Choroid plexus epithelial cell (primary cell): ENCODE measurements at regions not wholly inside any gene's neighbourhood (a gene's known extent, or its start where the extent isn't known, plus 50 kb on each side); places are given as distances from the start of the nearest gene placed in this dataset.

ENCODE experiments used
- DNase-seq: peaks from one replicate; pipeline ENCODE4 v3.0.0-alpha.2; 2010; ENCODE audit warnings: low read depth
- H3K4me3 ChIP-seq: 2 replicates; pipeline ENCODE4 v1.5.1; 2011; ENCODE audit warnings: low read depth, mild to moderate bottlenecking, control low read depth, low read length, moderate library complexity
- TF ChIP-seq, protein P1 (sequence below): conservative IDR thresholded peaks from 2 replicates; pipeline ENCODE4 v1.5.1; 2011; ENCODE audit warnings: low read depth, mild to moderate bottlenecking, control low read depth, inconsistent platforms, low read length, moderate library complexity

DNA sequence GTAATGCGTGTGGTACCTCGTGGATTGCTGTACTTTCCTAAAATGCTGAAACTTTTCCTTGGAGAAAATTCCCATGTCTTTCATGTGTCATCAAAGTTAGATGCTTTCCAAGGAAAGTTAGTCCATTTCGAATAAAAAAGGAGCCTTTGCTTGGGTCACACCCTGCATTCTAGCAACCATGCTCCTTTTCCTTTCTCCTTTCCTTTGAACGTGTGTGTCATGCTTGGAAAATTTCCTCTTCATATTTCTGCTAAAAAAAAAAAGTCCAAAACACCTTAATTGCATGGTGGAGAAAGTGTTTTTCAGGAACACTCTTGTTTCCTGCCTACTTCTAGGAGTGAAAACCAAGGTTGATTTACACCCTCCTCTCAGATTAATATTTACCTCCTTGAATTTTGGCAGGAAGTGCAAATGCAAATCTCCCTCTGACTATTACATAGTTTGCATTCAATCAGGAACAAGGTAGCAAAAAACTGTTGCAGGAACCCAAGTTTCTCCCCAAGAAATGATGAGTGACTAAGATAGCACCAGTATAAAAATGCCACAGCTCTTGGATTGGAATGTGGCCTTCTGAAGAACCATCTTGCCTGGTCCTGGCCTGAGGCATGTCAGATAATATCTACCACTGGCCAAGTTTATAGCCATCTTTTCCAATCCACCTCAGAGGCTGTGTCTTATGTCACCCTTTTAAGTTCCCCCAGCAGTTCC lies 590.6 kb downstream of the QKI start:
- TF ChIP-seq, protein P1, sequence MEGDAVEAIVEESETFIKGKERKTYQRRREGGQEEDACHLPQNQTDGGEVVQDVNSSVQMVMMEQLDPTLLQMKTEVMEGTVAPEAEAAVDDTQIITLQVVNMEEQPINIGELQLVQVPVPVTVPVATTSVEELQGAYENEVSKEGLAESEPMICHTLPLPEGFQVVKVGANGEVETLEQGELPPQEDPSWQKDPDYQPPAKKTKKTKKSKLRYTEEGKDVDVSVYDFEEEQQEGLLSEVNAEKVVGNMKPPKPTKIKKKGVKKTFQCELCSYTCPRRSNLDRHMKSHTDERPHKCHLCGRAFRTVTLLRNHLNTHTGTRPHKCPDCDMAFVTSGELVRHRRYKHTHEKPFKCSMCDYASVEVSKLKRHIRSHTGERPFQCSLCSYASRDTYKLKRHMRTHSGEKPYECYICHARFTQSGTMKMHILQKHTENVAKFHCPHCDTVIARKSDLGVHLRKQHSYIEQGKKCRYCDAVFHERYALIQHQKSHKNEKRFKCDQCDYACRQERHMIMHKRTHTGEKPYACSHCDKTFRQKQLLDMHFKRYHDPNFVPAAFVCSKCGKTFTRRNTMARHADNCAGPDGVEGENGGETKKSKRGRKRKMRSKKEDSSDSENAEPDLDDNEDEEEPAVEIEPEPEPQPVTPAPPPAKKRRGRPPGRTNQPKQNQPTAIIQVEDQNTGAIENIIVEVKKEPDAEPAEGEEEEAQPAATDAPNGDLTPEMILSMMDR, result no peak
- H3K4me3 ChIP-seq, result no peak overlapping the region
- DNase-seq, result no peak

DNA sequence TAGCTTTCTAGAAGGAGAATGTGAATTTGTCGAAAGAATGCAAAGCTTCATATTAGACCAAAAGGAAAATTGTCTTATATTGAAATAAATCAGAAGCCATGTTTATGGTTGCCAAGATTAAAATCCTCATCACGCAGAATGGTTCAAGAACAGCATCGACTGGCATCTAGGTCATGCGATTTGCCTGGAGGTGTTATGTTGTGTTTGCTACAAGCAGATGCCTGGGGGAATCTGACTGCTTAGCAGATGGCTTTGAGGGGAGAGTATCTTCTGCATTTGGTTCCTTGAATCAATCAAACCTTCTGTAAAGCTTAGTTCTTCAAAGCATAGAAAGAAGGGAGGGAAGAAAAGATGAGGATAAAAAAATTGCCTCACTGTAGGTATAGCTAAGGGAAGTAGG lies 585.8 kb downstream of the QKI start:
- TF ChIP-seq, protein P1, result no peak
- H3K4me3 ChIP-seq, result no peak overlapping the region
- no peak for DNase-seq

DNA sequence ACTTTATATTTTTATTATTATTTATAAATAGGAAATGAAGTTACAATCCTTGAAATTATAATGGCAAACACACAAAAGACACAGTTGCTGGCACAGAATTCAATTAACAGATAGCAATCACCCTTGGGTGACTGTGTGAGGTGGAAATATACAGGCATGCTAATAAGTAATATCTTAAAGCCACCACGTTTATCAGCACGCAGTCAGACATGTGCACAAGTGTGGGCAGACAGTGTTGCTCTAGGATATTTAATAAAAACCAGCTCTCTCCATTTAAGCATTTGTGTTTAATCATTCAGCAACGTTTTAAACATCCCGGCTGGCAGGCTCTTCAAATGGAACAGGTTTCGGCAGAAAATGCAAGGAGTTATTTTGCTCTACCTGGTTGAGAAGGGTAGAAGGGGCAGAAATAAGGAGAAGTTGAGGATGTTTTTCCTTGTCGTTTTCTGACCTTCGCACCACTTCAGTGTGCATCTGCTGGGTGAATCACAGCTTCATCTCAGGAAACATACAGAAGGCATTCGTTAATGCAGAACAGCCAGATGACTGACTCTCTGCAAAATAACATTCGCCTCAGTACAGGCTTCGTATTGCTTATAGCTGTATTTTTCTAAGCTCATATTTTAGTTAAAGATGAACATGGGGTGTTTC lies 585.1 kb downstream of the QKI start:
- TF ChIP-seq, protein P1, result no peak
- H3K4me3 ChIP-seq, result no peak overlapping the region
- DNase-seq, result peak; percentile 13

DNA sequence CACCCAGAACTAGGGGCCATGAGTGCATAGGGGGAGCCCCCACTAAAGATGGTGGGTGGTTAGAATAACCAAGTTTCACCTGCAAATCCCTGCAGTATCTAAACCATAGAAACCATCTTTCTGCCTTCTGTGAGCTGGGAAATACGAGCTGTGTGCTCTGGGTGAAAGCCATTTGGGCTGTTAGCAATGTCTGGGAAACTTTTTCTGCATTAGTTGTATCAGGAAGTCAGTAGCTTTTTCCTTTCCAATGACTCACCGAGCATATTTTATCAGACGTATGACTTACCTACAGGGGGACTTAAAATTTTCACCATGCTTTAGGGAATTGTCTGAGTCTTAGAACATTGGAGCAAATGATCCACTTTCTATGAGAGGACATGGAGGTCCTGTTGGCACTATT lies 584.0 kb downstream of the QKI start:
- DNase-seq, result no peak
- TF ChIP-seq, protein P1, result no peak
- no peak overlapping the region for H3K4me3 ChIP-seq

DNA sequence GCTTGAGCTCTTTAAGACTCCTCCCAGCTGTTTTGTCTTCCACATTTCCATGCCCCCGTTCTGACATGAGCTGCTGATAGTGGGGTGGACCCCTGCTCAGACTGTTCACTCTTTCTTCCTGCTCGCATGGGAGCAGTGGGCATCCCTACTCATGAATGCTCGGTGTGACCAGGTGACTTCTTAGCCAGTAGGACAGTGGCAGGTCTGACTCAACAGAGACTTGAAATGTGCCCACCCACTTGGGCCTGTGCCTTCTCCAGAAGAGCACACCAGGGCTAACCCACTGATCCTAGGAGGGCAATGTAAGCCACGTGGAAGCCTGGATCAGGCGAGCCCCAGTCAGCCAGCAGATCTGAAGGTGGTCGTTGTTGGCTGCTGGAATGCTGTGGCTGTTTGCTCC lies 582.0 kb downstream of the QKI start:
- H3K4me3 ChIP-seq, result no peak overlapping the region
- TF ChIP-seq, protein P1, result no peak
- no peak for DNase-seq

DNA sequence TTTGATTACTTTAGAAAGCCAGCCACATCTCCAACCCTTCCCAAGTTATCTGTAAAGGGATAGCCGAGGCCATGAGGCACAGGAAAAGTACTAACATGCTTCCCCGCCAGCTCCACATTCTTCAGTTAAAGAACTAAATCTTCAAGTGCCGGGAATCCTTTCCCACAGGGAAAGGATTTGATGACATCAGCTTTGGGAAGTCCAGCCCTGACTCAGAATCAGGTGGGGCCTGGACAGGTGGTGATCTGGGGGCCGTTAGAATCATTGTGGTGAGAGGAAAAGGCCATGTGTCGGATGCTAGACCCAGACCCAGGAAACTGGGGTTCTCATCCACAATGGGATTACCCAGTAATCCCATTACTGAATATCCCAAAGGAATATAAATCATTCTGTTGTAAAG lies 580.0 kb downstream of the QKI start:
- TF ChIP-seq, protein P1, result no peak
- no peak overlapping the region for H3K4me3 ChIP-seq
- no peak for DNase-seq

DNA sequence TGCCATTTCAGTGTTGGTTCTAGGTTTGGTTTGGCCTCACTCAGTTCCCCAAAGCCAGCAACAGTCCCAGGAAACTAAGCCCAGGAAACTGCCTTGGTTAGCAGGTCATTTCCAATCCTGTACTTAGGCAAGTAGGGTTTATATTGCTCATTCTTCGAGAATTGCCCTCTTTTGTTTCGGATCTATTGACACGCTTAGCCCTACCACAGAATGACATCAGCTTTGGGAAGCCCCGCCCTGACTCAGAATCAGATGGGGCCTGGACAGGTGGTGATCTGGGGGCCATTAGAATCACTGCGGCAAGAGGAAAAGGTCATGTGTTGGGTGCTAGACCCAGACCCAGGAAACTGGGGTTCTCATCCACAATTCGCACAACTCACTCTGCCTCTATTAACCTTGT lies 578.2 kb downstream of the QKI start:
- no peak for DNase-seq
- H3K4me3 ChIP-seq, result no peak overlapping the region
- TF ChIP-seq, protein P1, result no peak
